ENCODE measurements at regions not wholly inside any gene's neighbourhood (a gene's known extent, or its start where the extent isn't known, plus 50 kb on each side); places are given as distances from the start of the nearest gene placed in this dataset.

DNA sequence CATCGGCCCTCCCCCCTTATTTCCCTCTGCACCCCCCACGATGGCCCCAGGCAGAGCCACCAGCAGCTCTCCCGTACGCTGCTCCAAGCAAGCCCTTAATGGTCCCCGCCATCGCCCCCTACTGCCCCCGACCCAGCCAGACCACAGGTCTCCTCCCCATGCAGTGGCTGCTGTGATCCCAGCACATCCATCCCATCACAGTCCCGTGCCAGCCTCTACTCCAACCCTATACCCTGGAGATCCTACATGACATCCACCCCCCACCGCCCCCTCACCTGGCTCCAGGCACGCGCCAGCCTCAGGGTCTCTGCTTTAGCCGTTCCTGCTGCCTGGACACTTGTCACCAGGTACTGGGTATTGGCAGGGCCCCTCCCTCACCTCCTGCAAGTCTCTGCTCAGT, 85.8 kb upstream of the RTL6 start:
- TF ChIP-seq CTCF (IDR thresholded peaks at IDR 0.05) (no peak), PRDM15 (CRISPR knock-in tag; IDR thresholded peaks at IDR 0.05) (no peak)

All from WTC11 (cell line).